H1 (cell line): ENCODE measurements at regions not wholly inside any gene's neighbourhood (a gene's known extent, or its start where the extent isn't known, plus 50 kb on each side); places are given as distances from the start of the nearest gene placed in this dataset.

Experiments
- CTCF ChIA-PET: fragments of 300-600 bp; sonication (Branson Sonifier 250); formaldehyde crosslinking; loops from one replicate; lab custom pipeline; 2021; ENCODE audit not compliant: partially characterized antibody; lab: Charles Lee
- POLR2A ChIA-PET: fragments of 300-600 bp; sonication (Branson Sonifier 250); formaldehyde crosslinking; loops from one replicate; lab custom pipeline; 2021; ENCODE audit warnings: inconsistent platforms; ENCODE audit not compliant: partially characterized antibody; lab: Charles Lee
- DNase-seq, 2 experiments: peaks; one replicate each; pipeline versions ENCODE4 v3.0.0 to v3.0.0-alpha.2; 2010 to 2022; ENCODE audit warnings: low spot score in 2 of 2, low read depth in 1 of 2, mixed read lengths in 1 of 2
- FAIRE-seq: peaks from 2 replicates; lab custom pipeline; 2011; peaks lifted over from hg19 to GRCh38; lab: Jason Lieb, UNC
- H2AFZ ChIP-seq: 2 replicates; pipeline ENCODE4 v1.8.1; 2012; ENCODE audit warnings: low read length, inconsistent platforms
- H2AK5ac ChIP-seq: 2 replicates; pipeline ENCODE4 v1.6.1; 2013; ENCODE audit warnings: low read depth, low read length
- H2BK120ac ChIP-seq: replicated peaks from 2 replicates; pipeline ENCODE3; 2013; ENCODE audit warnings: low read depth, low read length, inconsistent platforms
- H2BK12ac ChIP-seq: 2 replicates; pipeline ENCODE4 v1.6.1; 2013; ENCODE audit warnings: low read depth, low read length
- H2BK15ac ChIP-seq: 2 replicates; pipeline ENCODE4 v1.6.1; 2013; ENCODE audit warnings: low read length
- H2BK20ac ChIP-seq: 2 replicates; pipeline ENCODE4 v1.6.1; 2013; ENCODE audit warnings: low read length
- H2BK5ac ChIP-seq: 2 replicates; pipeline ENCODE4 v1.6.1; 2013; ENCODE audit warnings: low read depth, low read length
- H3K14ac ChIP-seq: 2 replicates; pipeline ENCODE4 v1.6.1; 2013; ENCODE audit warnings: inconsistent platforms; ENCODE audit not compliant: insufficient read length
- H3K18ac ChIP-seq: 2 replicates; pipeline ENCODE4 v1.6.1; 2013; ENCODE audit warnings: low read length; ENCODE audit errors: extremely low read depth
- H3K23ac ChIP-seq: 2 replicates; pipeline ENCODE4 v1.6.1; 2013; ENCODE audit warnings: inconsistent platforms; ENCODE audit not compliant: insufficient read length
- H3K23me2 ChIP-seq: 2 replicates; pipeline ENCODE4 v1.6.1; 2013; ENCODE audit warnings: low read depth, low read length
- H3K27ac ChIP-seq: 2 replicates; pipeline ENCODE4 v1.6.1; 2011; ENCODE audit warnings: low read depth, low read length, inconsistent platforms
- H3K27me3 ChIP-seq, 4 experiments: replicated peaks in 1 of 4; 1 replicate in 1 of 4; 2 replicates in 3 of 4; pipeline versions ENCODE4 v1.6.1 to v1.8.1; 2011 to 2013; ENCODE audit warnings: low read length in 3 of 4, mild to moderate bottlenecking in 3 of 4, inconsistent platforms in 2 of 4, mixed read lengths in 2 of 4, moderate library complexity in 1 of 4; ENCODE audit not compliant: control insufficient read depth in 3 of 4, insufficient read depth in 3 of 4; ENCODE audit errors: extremely low read depth in 1 of 4
- H3K36me3 ChIP-seq, 4 experiments: 2 replicates each; pipeline versions ENCODE4 v1.6.1 to v1.8.1; 2011 to 2013; ENCODE audit warnings: mild to moderate bottlenecking in 4 of 4, low read length in 3 of 4, moderate library complexity in 2 of 4, control low read depth in 1 of 4, inconsistent platforms in 1 of 4; ENCODE audit not compliant: insufficient read depth in 4 of 4, control insufficient read depth in 2 of 4
- H3K4ac ChIP-seq: replicated peaks from 2 replicates; pipeline ENCODE3; 2013; ENCODE audit warnings: low read length, low read depth, mixed read lengths, inconsistent platforms; ENCODE audit not compliant: insufficient read length
- H3K4me1 ChIP-seq, 4 experiments: replicated peaks in 1 of 4; 1 replicate in 1 of 4; 2 replicates in 3 of 4; pipeline versions ENCODE4 v1.6.1 to v1.8.1; 2011 to 2013; ENCODE audit warnings: low read length in 3 of 4, inconsistent platforms in 2 of 4, mixed read lengths in 1 of 4; ENCODE audit not compliant: insufficient read depth in 4 of 4, control insufficient read depth in 3 of 4
- H3K4me2 ChIP-seq, 2 experiments: 2 replicates each; pipeline versions ENCODE4 v1.6.1 to v1.8.1; 2011 to 2013; ENCODE audit warnings: low read depth in 2 of 2, low read length in 2 of 2, control low read depth in 1 of 2, inconsistent platforms in 1 of 2, mild to moderate bottlenecking in 1 of 2; ENCODE audit not compliant: insufficient read depth in 1 of 2
- H3K4me3 ChIP-seq, 4 experiments: fragments of 200-600, 300-600 bp in 1 of 4; sonication (generic), shearing (Covaris generic), sonication (Bioruptor Twin) in 1 of 4; 2 replicates each; pipeline versions ENCODE4 v1.5.1 to v1.8.1; 2011 to 2016; ENCODE audit warnings: low read length in 4 of 4, low read depth in 3 of 4, control low read depth in 2 of 4, inconsistent platforms in 2 of 4, mild to moderate bottlenecking in 2 of 4, mixed read lengths in 1 of 4, moderate library complexity in 1 of 4; ENCODE audit not compliant: insufficient read depth in 2 of 4; ENCODE audit errors: extremely low read depth in 1 of 4
- H3K56ac ChIP-seq: replicated peaks from 2 replicates; pipeline ENCODE3; 2013; ENCODE audit warnings: low read depth, mild to moderate bottlenecking, mixed read lengths, low read length, inconsistent platforms; ENCODE audit not compliant: insufficient read length
- H3K79me1 ChIP-seq: 2 replicates; pipeline ENCODE4 v1.6.1; 2013; ENCODE audit warnings: low read depth, low read length, control low read depth
- H3K79me2 ChIP-seq, 2 experiments: 2 replicates each; pipeline versions ENCODE4 v1.6.1 to v1.8.1; 2012 to 2013; ENCODE audit warnings: low read length in 2 of 2, mild to moderate bottlenecking in 2 of 2, inconsistent platforms in 1 of 2; ENCODE audit not compliant: insufficient read depth in 2 of 2, control insufficient read depth in 1 of 2
- H3K9ac ChIP-seq, 4 experiments: replicated peaks in 1 of 4; 1 replicate in 1 of 4; 2 replicates in 3 of 4; pipeline versions ENCODE4 v1.6.1 to v1.8.1; 2011 to 2013; ENCODE audit warnings: low read depth in 3 of 4, low read length in 3 of 4, control low read depth in 2 of 4, mild to moderate bottlenecking in 2 of 4, moderate library complexity in 2 of 4, inconsistent platforms in 1 of 4; ENCODE audit errors: extremely low read depth in 1 of 4
- H3K9me3 ChIP-seq, 2 experiments: 2 replicates each; pipeline versions ENCODE4 v1.6.1 to v1.8.1; 2012 to 2013; ENCODE audit warnings: mild to moderate bottlenecking in 2 of 2, moderate library complexity in 2 of 2, control low read depth in 1 of 2, inconsistent platforms in 1 of 2, low read depth in 1 of 2, low read length in 1 of 2, mixed read lengths in 1 of 2; ENCODE audit not compliant: insufficient read depth in 2 of 2
- H4K20me1 ChIP-seq, 2 experiments: replicated peaks in 1 of 2; 2 replicates each; pipeline versions ENCODE3 to v1.8.1; 2011 to 2013; ENCODE audit warnings: inconsistent platforms in 2 of 2, low read length in 2 of 2, mild to moderate bottlenecking in 1 of 2; ENCODE audit not compliant: insufficient read depth in 2 of 2, control insufficient read depth in 1 of 2
- H4K5ac ChIP-seq: 2 replicates; pipeline ENCODE4 v1.6.1; 2013; ENCODE audit warnings: low read length, low read depth, mixed read lengths, inconsistent platforms; ENCODE audit not compliant: insufficient read length
- H4K8ac ChIP-seq: 2 replicates; pipeline ENCODE4 v1.8.0; 2013; ENCODE audit warnings: mild to moderate bottlenecking, moderate library complexity, low read length, inconsistent platforms; ENCODE audit not compliant: insufficient read depth; ENCODE audit errors: extremely low read depth
- H4K91ac ChIP-seq: replicated peaks from 2 replicates; pipeline ENCODE3; 2013; ENCODE audit warnings: low read length, mixed read lengths, inconsistent platforms; ENCODE audit not compliant: insufficient read length
- ASH2L ChIP-seq: fragments of 200-600, 300-600 bp; sonication (generic); IDR thresholded peaks from one replicate; pipeline ENCODE4 v1.7.1; 2017; ENCODE audit warnings: low read length
- CEBPB ChIP-seq: IDR thresholded peaks from 2 replicates; pipeline ENCODE4 v1.6.1; 2012; ENCODE audit warnings: low read depth, low read length
- CTCF ChIP-seq, 3 experiments: IDR thresholded peaks; 1 replicate in 2 of 3; 2 replicates in 1 of 3; pipeline versions ENCODE4 v1.5.1 to v1.6.1; 2011; ENCODE audit warnings: low read length in 3 of 3, mild to moderate bottlenecking in 3 of 3, inconsistent platforms in 2 of 3, low read depth in 1 of 3, moderate library complexity in 1 of 3; ENCODE audit not compliant: insufficient read depth in 1 of 3; ENCODE audit errors: control extremely low read depth in 1 of 3
- GTF2F1 ChIP-seq: IDR thresholded peaks from 2 replicates; pipeline ENCODE4 v1.6.1; 2012; ENCODE audit warnings: low read depth, low read length, improper control_type of control experiment, borderline replicate concordance
- SP4 ChIP-seq: IDR thresholded peaks from 2 replicates; pipeline ENCODE4 v1.6.1; 2012; ENCODE audit warnings: low read length, inconsistent platforms
- TAF1 ChIP-seq: IDR thresholded peaks from 2 replicates; pipeline ENCODE4 v1.6.1; 2011; ENCODE audit warnings: mild to moderate bottlenecking, low read depth, low read length
- USF2 ChIP-seq: IDR thresholded peaks from 2 replicates; pipeline ENCODE4 v1.6.1; 2011; ENCODE audit warnings: low read length, improper control_type of control experiment
- WGBS, 2 experiments: shearing (Covaris generic) in 1 of 2; methylation state at CpG; one replicate each; pipeline versions ENCODE4 v1.1.6 to v1.1.7; 2013 to 2015; ENCODE audit warnings: low lambda C conversion rate in 2 of 2, mixed read lengths in 2 of 2, inconsistent platforms in 1 of 2, low coverage in 1 of 2, missing lambda C conversion rate in 1 of 2; ENCODE audit not compliant: insufficient replicate concordance in 2 of 2, insufficient coverage in 1 of 2, insufficient read length in 1 of 2; ENCODE audit errors: extremely low coverage in 1 of 2, missing lambda C conversion rate in 1 of 2; 5-methylcytosine and 5-hydroxymethylcytosine counted together

- H2BK120ac ChIP-seq: no peak overlapping the region
- TF ChIP-seq SP4 (no peak), CTCF (IDR thresholded peaks at IDR 0.05; ENCODE audit: control extremely low read depth in 1 of 3, insufficient read depth in 1 of 3, low read depth in 1 of 3, low read length in 3 of 3) (no peak), USF2 (no peak), TAF1 (no peak), CEBPB (no peak), ASH2L (no peak), GTF2F1 (no peak)
- H3K79me2 ChIP-seq: no peaks in the 10 kb centered on the region
- no peaks in the 10 kb centered on the region for H3K27me3 ChIP-seq
- no peak overlapping the region for H3K56ac ChIP-seq
- ChIA-PET CTCF (interaction anchor here (0.6 to 1.2 kb wide), 3 partner anchors 10 to 12 kb away, joined by 3 read pairs; no protein-coding TSS in a partner anchor), POLR2A (no interaction called here)
- H3K9me3 ChIP-seq: no peaks in the 10 kb centered on the region
- no peak overlapping the region for H3K9ac ChIP-seq
- H3K4me1 ChIP-seq: no peaks in the 10 kb centered on the region; a peak in 1 of 7 replicates
- WGBS, 2 experiments: 91% methylated on average over 7 of the region's 7 CpGs; no CpG with 5 or more reads in 1 of the 2 experiments
- H3K23ac ChIP-seq: no peak overlapping the region
- no peak overlapping the region; the same call in 1 of the 2 replicates for H4K8ac ChIP-seq
- H4K20me1 ChIP-seq: no peaks in the 10 kb centered on the region
- H3K23me2 ChIP-seq: no peaks in the 10 kb centered on the region
- no peak overlapping the region for H3K18ac ChIP-seq
- H3K4me3 ChIP-seq: no peak overlapping the region
- H3K36me3 ChIP-seq: no peaks in the 10 kb centered on the region
- H3K4ac ChIP-seq: no peak overlapping the region
- no peak overlapping the region for H3K27ac ChIP-seq
- no peak overlapping the region for H2BK20ac ChIP-seq
- H2AK5ac ChIP-seq: no peak overlapping the region
- H2BK15ac ChIP-seq: no peak overlapping the region
- H3K4me2 ChIP-seq: no peak overlapping the region
- no peak overlapping the region for H2AFZ ChIP-seq
- no peak overlapping the region for H3K14ac ChIP-seq
- DNase-seq (no peak), FAIRE-seq (no peak)
- no peak overlapping the region for H4K5ac ChIP-seq
- H2BK12ac ChIP-seq: no peak overlapping the region; the same call in 1 of the 2 replicates
- H4K91ac ChIP-seq: no peak overlapping the region
- H2BK5ac ChIP-seq: no peak overlapping the region
- no peaks in the 10 kb centered on the region for H3K79me1 ChIP-seq
These were observed 423.0 kb downstream of the RPS6KC1 start for GRCh38 chr1:213474054-213474453.
